GM12878 (cell line): ENCODE measurements at regions not wholly inside any gene's neighbourhood (a gene's known extent, or its start where the extent isn't known, plus 50 kb on each side); places are given as distances from the start of the nearest gene placed in this dataset.

Experiments used
- ETV6 ChIP-seq, 2 experiments: fragments of 450-650 bp in 1 of 2; IDR thresholded peaks in 1 of 2; conservative IDR thresholded peaks in 1 of 2; 2 replicates each; pipeline ENCODE4 v1.6.1; 2014; ENCODE audit warnings: antibody characterized with exemption in 1 of 2, borderline replicate concordance in 1 of 2, low read depth in 1 of 2, mild to moderate bottlenecking in 1 of 2, moderate library complexity in 1 of 2
- RAD51 ChIP-seq: fragments of 450-650 bp; IDR thresholded peaks from 2 replicates; pipeline ENCODE4 v1.6.1; 2016; ENCODE audit warnings: moderate library complexity, mild to moderate bottlenecking, inconsistent platforms
- ZNF274 ChIP-seq: IDR thresholded peaks from one replicate; pipeline ENCODE4 v1.8.0; 2011; ENCODE audit not compliant: insufficient read length, insufficient read depth
- TF ChIP-seq, protein P1 (sequence below), 3 experiments: IDR thresholded peaks in 2 of 3; conservative IDR thresholded peaks in 1 of 3; 2 replicates each; pipeline ENCODE4 v1.5.1; 2011; ENCODE audit warnings: low read depth in 3 of 3, low read length in 3 of 3, mild to moderate bottlenecking in 3 of 3, control low read depth in 2 of 3, moderate library complexity in 2 of 3, inconsistent platforms in 1 of 3, mixed read lengths in 1 of 3; ENCODE audit not compliant: control insufficient read depth in 2 of 3, insufficient read depth in 1 of 3; ENCODE audit errors: extremely low read depth in 1 of 3

DNA sequence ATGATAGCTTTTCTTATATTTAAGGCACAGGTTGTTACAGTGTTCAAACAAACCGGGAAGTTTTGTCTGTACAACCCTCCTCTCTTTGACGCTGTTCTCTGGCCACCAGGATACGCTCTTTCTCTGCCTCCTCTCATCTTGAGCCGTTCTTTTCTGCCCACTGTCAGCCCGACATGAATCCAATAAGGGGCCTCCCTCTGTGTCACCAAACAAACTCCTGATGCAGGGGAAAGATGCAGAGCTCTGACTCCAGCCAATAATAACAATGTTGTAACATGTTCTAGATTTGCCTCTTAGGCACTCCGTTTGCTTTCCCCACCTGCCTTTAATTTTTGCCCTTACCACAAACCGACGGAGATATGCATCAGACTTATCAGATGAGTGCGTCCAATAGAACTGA, 449.3 kb downstream of the SLC4A3 start:
- TF ChIP-seq, protein P1, sequence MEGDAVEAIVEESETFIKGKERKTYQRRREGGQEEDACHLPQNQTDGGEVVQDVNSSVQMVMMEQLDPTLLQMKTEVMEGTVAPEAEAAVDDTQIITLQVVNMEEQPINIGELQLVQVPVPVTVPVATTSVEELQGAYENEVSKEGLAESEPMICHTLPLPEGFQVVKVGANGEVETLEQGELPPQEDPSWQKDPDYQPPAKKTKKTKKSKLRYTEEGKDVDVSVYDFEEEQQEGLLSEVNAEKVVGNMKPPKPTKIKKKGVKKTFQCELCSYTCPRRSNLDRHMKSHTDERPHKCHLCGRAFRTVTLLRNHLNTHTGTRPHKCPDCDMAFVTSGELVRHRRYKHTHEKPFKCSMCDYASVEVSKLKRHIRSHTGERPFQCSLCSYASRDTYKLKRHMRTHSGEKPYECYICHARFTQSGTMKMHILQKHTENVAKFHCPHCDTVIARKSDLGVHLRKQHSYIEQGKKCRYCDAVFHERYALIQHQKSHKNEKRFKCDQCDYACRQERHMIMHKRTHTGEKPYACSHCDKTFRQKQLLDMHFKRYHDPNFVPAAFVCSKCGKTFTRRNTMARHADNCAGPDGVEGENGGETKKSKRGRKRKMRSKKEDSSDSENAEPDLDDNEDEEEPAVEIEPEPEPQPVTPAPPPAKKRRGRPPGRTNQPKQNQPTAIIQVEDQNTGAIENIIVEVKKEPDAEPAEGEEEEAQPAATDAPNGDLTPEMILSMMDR (IDR thresholded peaks at IDR 0.05 in 2 of 3, conservative IDR thresholded peaks at IDR 0.05 in 1 of 3; ENCODE audit: control insufficient read depth in 2 of 3, extremely low read depth in 1 of 3, insufficient read depth in 1 of 3, low read depth in 3 of 3, low read length in 3 of 3): no peak
- TF ChIP-seq ZNF274: no peak
- TF ChIP-seq ETV6 (conservative IDR thresholded peaks at IDR 0.05 in 1 of 2, IDR thresholded peaks at IDR 0.05 in 1 of 2; ENCODE audit: borderline replicate concordance in 1 of 2, low read depth in 1 of 2): no peak
- no peak for TF ChIP-seq RAD51
